ENCODE measurements at regions not wholly inside any gene's neighbourhood (a gene's known extent, or its start where the extent isn't known, plus 50 kb on each side); places are given as distances from the start of the nearest gene placed in this dataset.
"Not testable (repeated sequence)": the region's sequence is repeated elsewhere in the genome, so short reads cannot be mapped to it uniquely, and the experiment has no call there.

DNA sequence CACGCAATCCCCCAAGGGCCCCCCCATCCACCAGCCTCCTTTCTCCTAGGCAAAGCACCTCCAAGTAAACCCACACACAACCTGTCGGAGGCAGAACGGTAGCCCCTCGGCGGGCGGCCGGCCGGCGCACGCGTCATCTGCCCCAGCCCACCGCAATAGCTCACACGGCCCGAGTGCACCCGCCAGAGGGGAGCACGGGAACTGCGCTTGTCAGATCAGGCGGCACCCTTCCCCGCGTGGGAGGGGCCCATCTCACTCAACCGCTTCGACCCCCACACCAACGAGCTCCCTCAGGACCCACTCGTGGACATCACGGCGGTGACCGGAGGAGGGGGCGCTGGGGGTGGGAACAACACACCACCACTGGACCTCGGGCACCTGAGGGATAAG is 767.9 kb upstream of the DEFB115 start:
- no peak for ATAC-seq
- no peak for TF ChIP-seq POU6F1 (CRISPR knock-in tag; IDR thresholded peaks at IDR 0.05; ENCODE audit: borderline replicate concordance, low read depth)

DNA sequence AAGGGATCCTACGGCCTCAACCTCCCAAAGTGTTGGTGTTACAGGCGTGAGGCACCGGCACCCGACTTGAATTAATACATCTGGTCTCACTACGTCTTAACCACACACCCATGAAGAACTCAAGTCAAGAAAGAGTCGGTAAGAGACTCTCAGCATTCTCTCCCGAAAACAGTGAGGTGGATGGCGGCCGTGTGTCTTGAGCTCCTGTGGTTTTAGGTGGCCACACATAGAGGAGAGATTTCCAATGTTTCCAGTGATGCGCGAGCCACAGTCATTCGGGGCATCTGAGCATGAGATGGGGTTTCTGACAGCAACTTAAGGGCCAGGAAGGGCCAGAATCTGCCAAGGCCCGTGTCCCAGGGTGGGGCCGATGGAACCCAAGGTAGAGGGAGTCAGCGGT is 766.4 kb upstream of the DEFB115 start:
- ATAC-seq: no peak
- TF ChIP-seq CSDC2 (CRISPR knock-in tag; IDR thresholded peaks at IDR 0.05) (no peak), TCF4 (CRISPR knock-in tag; IDR thresholded peaks at IDR 0.05; ENCODE audit: borderline replicate concordance) (no peak), GLIS3 (CRISPR knock-in tag; IDR thresholded peaks at IDR 0.05) (no peak), ZNF70 (CRISPR knock-in tag; IDR thresholded peaks at IDR 0.05) (no peak), ESRRG (CRISPR knock-in tag; IDR thresholded peaks at IDR 0.05) (no peak), PPARA (CRISPR knock-in tag; IDR thresholded peaks at IDR 0.05; ENCODE audit: borderline replicate concordance) (no peak), ZFP3 (CRISPR knock-in tag; IDR thresholded peaks at IDR 0.05) (no peak), BACH2 (CRISPR knock-in tag; IDR thresholded peaks at IDR 0.05; ENCODE audit: borderline replicate concordance) (no peak), ZC3H10 (CRISPR knock-in tag; IDR thresholded peaks at IDR 0.05) (no peak), ISL1 (CRISPR knock-in tag; IDR thresholded peaks at IDR 0.05) (no peak)
- TF ChIP-seq, protein P1, sequence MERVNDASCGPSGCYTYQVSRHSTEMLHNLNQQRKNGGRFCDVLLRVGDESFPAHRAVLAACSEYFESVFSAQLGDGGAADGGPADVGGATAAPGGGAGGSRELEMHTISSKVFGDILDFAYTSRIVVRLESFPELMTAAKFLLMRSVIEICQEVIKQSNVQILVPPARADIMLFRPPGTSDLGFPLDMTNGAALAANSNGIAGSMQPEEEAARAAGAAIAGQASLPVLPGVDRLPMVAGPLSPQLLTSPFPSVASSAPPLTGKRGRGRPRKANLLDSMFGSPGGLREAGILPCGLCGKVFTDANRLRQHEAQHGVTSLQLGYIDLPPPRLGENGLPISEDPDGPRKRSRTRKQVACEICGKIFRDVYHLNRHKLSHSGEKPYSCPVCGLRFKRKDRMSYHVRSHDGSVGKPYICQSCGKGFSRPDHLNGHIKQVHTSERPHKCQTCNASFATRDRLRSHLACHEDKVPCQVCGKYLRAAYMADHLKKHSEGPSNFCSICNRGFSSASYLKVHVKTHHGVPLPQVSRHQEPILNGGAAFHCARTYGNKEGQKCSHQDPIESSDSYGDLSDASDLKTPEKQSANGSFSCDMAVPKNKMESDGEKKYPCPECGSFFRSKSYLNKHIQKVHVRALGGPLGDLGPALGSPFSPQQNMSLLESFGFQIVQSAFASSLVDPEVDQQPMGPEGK (CRISPR knock-in tag; IDR thresholded peaks at IDR 0.05; ENCODE audit: borderline replicate concordance): no peak
- TF ChIP-seq, protein P2, sequence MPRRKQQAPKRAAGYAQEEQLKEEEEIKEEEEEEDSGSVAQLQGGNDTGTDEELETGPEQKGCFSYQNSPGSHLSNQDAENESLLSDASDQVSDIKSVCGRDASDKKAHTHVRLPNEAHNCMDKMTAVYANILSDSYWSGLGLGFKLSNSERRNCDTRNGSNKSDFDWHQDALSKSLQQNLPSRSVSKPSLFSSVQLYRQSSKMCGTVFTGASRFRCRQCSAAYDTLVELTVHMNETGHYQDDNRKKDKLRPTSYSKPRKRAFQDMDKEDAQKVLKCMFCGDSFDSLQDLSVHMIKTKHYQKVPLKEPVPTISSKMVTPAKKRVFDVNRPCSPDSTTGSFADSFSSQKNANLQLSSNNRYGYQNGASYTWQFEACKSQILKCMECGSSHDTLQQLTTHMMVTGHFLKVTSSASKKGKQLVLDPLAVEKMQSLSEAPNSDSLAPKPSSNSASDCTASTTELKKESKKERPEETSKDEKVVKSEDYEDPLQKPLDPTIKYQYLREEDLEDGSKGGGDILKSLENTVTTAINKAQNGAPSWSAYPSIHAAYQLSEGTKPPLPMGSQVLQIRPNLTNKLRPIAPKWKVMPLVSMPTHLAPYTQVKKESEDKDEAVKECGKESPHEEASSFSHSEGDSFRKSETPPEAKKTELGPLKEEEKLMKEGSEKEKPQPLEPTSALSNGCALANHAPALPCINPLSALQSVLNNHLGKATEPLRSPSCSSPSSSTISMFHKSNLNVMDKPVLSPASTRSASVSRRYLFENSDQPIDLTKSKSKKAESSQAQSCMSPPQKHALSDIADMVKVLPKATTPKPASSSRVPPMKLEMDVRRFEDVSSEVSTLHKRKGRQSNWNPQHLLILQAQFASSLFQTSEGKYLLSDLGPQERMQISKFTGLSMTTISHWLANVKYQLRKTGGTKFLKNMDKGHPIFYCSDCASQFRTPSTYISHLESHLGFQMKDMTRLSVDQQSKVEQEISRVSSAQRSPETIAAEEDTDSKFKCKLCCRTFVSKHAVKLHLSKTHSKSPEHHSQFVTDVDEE (CRISPR knock-in tag; IDR thresholded peaks at IDR 0.05): no peak
- TF ChIP-seq, protein P3, sequence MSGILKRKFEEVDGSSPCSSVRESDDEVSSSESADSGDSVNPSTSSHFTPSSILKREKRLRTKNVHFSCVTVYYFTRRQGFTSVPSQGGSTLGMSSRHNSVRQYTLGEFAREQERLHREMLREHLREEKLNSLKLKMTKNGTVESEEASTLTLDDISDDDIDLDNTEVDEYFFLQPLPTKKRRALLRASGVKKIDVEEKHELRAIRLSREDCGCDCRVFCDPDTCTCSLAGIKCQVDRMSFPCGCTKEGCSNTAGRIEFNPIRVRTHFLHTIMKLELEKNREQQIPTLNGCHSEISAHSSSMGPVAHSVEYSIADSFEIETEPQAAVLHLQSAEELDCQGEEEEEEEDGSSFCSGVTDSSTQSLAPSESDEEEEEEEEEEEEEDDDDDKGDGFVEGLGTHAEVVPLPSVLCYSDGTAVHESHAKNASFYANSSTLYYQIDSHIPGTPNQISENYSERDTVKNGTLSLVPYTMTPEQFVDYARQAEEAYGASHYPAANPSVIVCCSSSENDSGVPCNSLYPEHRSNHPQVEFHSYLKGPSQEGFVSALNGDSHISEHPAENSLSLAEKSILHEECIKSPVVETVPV (CRISPR knock-in tag; IDR thresholded peaks at IDR 0.05): no peak

- ATAC-seq: not testable (repeated sequence)
These were observed 760.8 kb upstream of the DEFB115 start for GRCh38 chr20:30496656-30497055.

- ATAC-seq: not testable (repeated sequence)
These were observed 760.3 kb upstream of the DEFB115 start for GRCh38 chr20:30497191-30497590.

DNA sequence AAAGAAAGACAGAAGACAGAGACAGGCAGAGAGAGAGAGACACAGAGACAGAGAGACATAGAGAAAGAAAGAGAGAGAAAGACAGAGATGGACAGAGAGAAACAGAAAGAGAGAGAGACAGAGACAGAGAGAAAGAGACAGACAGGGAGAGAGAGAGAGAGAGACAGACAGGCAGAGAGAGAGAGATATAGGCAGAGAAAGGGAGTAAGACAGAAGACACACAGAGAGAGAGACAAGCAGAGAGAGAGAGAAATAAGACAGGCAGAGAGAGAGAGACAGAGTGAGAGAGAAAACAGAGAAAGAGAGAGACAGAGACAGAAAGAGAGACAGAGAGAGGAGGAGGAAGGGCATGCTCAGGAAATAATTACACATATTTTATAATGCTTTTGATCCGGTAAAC is 758.3 kb upstream of the DEFB115 start:
- TF ChIP-seq ARNTL (CRISPR knock-in tag; IDR thresholded peaks at IDR 0.05; ENCODE audit: borderline replicate concordance, low read depth): no peak
- TF ChIP-seq OSR1 (CRISPR knock-in tag; IDR thresholded peaks at IDR 0.05): no peak
- TF ChIP-seq ZFP30 (CRISPR knock-in tag; IDR thresholded peaks at IDR 0.05): no peak
- TF ChIP-seq ZC3H10 (CRISPR knock-in tag; IDR thresholded peaks at IDR 0.05): no peak
- no peak for ATAC-seq

DNA sequence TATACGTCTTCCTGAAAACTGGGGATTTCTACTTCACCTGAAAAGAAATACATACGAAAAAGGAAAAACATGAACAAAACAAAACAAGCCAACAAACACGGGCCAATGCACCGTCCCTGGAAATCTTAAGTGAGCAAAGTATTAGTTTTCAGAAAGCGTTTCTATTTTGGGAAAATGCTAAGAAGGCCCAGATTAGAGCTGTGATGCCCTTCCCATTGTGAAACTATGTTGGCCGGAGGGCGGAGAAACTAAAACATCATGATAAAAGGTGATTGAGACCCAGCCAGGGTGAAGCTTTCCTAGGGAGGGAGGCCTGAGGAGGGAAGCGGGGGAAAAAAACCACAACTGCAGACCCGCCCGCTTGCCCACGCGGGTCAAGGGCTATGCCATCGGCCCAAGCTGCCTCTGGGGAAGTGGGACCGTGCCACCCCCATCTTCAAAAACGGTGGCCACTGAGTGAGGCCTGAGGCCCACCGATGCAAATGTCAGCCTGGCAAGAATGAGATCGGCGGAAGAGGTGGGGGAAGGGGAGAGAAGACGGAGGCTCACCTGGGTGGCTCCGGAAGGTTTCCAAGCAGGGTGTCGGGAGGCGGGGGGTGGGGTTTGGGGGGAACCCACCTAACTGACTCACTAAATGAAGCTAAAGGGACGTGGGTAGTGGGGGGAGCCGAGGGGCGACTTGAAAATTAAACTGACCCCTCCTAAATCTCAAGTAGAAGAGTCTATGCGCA is 757.6 kb upstream of the DEFB115 start:
- ATAC-seq: not testable (repeated sequence)

DNA sequence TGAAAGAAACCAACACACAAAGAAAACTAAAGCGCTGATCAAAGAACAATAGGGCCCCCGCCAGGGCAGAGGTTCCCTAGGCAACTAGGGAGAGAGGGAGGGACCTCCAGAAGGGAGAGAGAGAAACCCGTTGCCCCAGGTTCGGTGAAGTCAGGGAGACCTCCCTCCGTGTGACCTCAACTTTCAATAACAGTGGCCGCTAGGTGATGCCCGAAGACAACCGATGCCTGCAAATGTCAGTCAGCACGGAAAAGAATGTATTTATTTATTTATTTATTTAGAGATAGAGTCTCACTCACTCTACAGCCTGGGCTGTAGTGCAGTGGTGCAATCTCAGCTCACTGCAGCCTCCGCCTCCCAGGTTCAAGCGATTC is 757.0 kb upstream of the DEFB115 start:
- ATAC-seq: peak; percentile 80
